NCI-H774 (cell line): ENCODE measurements at regions not wholly inside any gene's neighbourhood (a gene's known extent, or its start where the extent isn't known, plus 50 kb on each side); places are given as distances from the start of the nearest gene placed in this dataset.

Source experiments
- DNase-seq: peaks from one replicate; lab custom pipeline; 2025; lab: John Stamatoyannopoulos, UW

- DNase-seq, result no peak
These were observed 78.3 kb upstream of the AOAH start for GRCh38 chr7:36802459-36803135.

GRCh38 chr7:36796850-36797536, 72.7 kb upstream of the AOAH start:
- no peak for DNase-seq

GRCh38 chr7:36795451-36796021, 71.2 kb upstream of the AOAH start:
- no peak for DNase-seq

GRCh38 chr7:36794689-36795088, 70.4 kb upstream of the AOAH start:
- peak; percentile 56 for DNase-seq

GRCh38 chr7:36792421-36792820, 68.1 kb upstream of the AOAH start:
- no peak for DNase-seq

- DNase-seq, result no peak
These were observed 66.1 kb upstream of the AOAH start for GRCh38 chr7:36790311-36790787.

GRCh38 chr7:36788825-36789470, 64.7 kb upstream of the AOAH start:
- no peak for DNase-seq

GRCh38 chr7:36787933-36788378, 63.7 kb upstream of the AOAH start:
- no peak for DNase-seq

- no peak for DNase-seq
These were observed 61.0 kb upstream of the AOAH start for GRCh38 chr7:36784991-36785940.

- no peak for DNase-seq
These were observed 56.9 kb upstream of the AOAH start for GRCh38 chr7:36781011-36781738.

GRCh38 chr7:36777855-36778254, 53.6 kb upstream of the AOAH start:
- peak; percentile 19 for DNase-seq

- DNase-seq, result no peak
These were observed 52.8 kb upstream of the AOAH start for GRCh38 chr7:36777062-36777461.

GRCh38 chr7:36775676-36776075, 51.4 kb upstream of the AOAH start:
- no peak for DNase-seq

GRCh38 chr7:36775061-36775620, 50.8 kb upstream of the AOAH start:
- DNase-seq, result no peak
